CD4-positive, alpha-beta T cell treated with Interleukin-10 for 1 hour (primary cell): ENCODE measurements at regions not wholly inside any gene's neighbourhood (a gene's known extent, or its start where the extent isn't known, plus 50 kb on each side); places are given as distances from the start of the nearest gene placed in this dataset.

Experiments
- DNase-seq: peaks from one replicate; pipeline ENCODE4 v3.0.0-alpha.2; 2020

GRCh38 chr4:33339762-33340161 lies 2619.6 kb downstream of the PCDH7 start:
- DNase-seq, result no peak

DNA sequence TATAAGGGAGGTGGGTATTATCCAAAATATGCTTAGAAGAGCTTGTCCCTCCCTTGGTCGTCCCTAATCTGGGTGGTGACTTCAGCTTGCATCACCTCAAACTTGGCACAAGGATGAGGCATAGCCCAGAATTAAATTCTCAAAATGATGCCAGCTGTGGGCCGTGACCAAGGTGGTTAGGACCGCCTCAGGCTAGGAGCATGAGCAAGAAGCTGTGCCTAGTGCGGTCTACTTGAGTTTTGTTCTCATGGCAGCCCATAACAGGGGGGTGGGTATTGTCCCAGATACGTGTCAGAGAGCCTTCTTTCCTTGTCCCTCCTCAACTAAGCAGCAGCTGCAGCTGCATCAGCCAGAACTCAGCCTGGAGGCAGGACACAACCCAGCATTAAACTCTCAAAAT lies 2620.0 kb downstream of the PCDH7 start:
- no peak for DNase-seq

GRCh38 chr4:33349376-33349775 lies 2629.2 kb downstream of the PCDH7 start:
- no peak for DNase-seq

GRCh38 chr4:33357121-33357520 lies 2637.0 kb downstream of the PCDH7 start:
- DNase-seq, result no peak

DNA sequence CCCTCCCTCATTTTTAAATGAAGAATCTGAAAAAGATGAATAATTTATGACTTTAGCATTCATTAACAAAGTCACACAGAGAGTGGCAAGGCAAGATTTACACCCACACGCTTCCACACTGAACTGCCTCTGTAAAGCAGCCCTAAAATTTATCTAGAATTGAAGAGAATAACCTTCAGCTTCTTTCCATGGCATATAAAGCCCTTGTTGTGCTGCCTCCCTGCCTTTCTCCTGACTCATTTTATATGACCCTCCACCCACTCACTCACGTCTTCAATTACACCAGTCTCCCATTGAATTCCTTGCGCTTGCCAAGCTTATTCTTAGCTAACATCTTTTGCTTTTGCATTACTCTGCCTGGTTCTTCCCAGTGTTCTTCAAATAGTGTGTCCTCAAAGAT lies 2649.3 kb downstream of the PCDH7 start:
- no peak for DNase-seq

DNA sequence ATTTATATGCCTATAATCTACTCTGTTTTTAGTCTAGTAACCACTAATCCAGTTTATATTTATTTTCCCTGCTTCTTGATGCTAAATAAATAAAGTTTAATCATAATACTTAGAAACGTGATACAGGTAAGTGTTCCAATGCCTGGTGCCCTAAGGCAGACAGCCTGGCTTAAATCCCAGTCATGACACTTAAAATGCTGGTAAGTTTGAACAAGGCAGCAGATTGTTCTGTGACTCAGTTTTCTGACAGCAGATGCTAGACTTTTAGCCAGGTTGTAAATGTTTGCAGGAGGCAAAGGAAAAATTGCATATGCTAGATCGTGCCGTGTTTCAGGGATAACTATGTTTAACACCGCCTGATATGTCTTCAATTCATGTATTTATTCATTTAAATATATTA lies 2661.6 kb downstream of the PCDH7 start:
- DNase-seq, result no peak

DNA sequence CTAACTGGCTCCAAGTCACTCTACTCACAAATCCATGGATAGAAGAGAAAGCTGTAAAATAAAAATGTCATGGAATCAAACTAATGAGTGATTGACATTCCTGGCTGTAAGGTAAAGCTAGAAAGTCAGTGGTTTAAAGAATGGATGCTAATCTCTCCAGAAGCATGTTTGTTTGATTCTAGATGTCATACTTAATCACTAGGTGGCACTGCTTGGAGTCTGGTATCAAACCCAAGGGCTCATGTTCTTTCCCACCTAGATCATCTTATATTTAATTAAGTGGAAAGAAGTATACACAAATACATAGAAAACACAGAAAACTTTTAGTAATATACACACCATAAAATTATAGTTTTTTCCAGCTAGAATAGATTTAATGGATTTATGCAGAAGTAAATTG lies 2666.6 kb downstream of the PCDH7 start:
- DNase-seq, result no peak

GRCh38 chr4:33390976-33391375 lies 2670.8 kb downstream of the PCDH7 start:
- no peak for DNase-seq

DNA sequence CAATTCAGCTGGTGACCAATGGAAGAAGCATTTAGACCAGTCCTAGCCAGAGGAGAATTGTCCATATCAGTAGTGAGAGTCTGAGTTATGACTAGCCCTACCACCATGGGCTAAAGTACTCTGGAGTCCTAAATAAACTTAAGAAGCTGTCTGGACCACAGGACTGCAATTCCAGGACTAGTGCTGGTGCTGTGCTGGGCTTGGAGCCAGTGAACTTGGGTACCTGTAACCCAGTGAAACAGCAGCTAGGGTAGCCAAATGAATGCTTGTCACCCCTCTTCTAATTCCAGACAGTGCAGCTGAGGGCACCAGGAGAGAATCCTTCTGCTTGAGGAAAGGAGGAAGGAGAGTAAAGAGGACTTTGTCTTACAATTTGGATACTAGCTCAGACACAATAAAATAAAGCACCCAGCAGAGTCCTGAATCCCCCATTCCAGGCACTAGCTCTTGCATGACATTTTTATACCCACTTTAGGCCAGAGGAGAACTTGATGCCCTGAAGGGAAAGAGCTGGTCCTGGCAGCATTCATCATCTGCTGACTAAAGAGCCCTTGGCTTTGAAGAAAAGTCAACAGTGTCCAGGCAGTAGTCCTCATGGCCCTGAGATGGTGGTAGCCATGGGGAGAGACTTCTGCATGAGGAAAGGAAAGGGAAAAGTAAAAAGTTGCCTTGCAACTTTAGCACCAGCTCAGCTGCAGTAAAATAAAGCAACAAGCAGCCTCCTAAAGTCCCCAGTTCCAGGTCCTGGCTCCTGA lies 2675.7 kb downstream of the PCDH7 start:
- no peak for DNase-seq

GRCh38 chr4:33400504-33400903 lies 2680.3 kb downstream of the PCDH7 start:
- DNase-seq, result no peak

GRCh38 chr4:33407496-33407895 lies 2687.3 kb downstream of the PCDH7 start:
- DNase-seq, result no peak

- DNase-seq, result no peak
These were observed 2691.0 kb downstream of the PCDH7 start for GRCh38 chr4:33411182-33411581.

- DNase-seq, result no peak
These were observed 2701.7 kb downstream of the PCDH7 start for GRCh38 chr4:33421887-33422286.

GRCh38 chr4:33422656-33423055 lies 2702.5 kb downstream of the PCDH7 start:
- no peak for DNase-seq

GRCh38 chr4:33425936-33426335 lies 2705.8 kb downstream of the PCDH7 start:
- DNase-seq, result no peak

DNA sequence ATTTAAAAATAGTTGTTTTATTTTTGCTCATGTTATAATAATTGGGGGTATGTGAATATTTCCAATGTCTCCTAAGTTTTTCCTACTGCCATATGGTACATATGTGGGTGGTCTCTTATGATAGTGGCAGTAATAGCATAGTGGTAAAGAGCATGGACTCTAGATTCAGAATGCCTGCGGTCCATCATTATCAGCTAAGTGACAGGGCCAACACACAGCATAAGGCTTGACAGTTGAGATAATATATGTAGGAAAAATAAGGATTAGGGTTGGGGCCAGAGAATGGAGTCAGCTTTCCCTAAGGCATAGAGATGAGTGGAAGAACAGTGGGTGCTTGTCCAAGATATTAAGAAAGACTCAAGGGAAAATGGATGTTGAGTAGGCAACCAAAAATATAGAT lies 2707.5 kb downstream of the PCDH7 start:
- DNase-seq, result no peak

- DNase-seq, result no peak
These were observed 2709.8 kb downstream of the PCDH7 start for GRCh38 chr4:33429971-33430370.

GRCh38 chr4:33437406-33437805 lies 2717.2 kb downstream of the PCDH7 start:
- DNase-seq, result no peak

- DNase-seq, result no peak
These were observed 2726.8 kb downstream of the PCDH7 start for GRCh38 chr4:33446953-33447352.

GRCh38 chr4:33448948-33449347 lies 2728.8 kb downstream of the PCDH7 start:
- no peak for DNase-seq

- DNase-seq, result no peak
These were observed 2733.3 kb downstream of the PCDH7 start for GRCh38 chr4:33453436-33453835.

DNA sequence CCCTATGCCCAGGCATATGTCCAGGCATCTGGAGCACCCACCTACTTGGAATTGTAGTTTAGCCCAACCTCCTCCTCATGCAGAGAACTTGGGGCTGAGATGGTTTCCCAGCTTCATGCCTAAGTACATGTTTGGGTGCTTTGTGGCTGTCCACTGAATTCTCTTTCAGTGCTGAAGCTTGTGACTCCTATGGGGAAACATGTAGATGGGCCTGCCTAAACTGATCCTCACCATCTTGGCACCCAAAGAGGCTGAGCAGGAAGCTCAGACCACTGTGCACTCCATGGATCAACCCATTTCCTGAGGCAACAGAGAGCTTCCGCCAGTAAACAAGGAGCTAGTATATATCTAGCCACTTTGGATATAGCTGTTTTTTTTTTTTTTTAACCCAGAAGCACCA lies 2733.7 kb downstream of the PCDH7 start:
- no peak for DNase-seq

DNA sequence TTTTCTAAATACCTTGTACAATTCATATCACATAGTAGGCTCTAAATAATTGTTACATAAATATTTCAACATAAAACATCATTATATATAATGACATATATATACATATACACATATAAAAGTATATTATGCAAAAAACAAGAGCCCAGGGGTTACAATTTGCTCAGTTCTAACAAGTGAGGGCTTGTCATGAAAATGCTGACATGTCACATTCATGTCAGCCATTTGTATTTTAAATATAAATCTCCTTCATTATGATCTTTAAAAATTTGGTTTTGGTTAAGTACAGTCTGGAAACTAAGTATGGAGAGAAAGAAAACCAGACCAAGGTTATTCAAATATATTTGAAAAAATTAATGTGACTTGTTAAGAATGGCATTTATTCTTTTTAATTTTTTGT lies 2745.4 kb downstream of the PCDH7 start:
- DNase-seq, result no peak

- no peak for DNase-seq
These were observed 2747.1 kb downstream of the PCDH7 start for GRCh38 chr4:33467291-33467690.

GRCh38 chr4:33470805-33471204 lies 2750.6 kb downstream of the PCDH7 start:
- no peak for DNase-seq
